ENCODE measurements at regions not wholly inside any gene's neighbourhood (a gene's known extent, or its start where the extent isn't known, plus 50 kb on each side); places are given as distances from the start of the nearest gene placed in this dataset.
A peak's percentile ranks its signal among the peaks of the same experiment; 100 is the strongest.
"Not testable (repeated sequence)": the region's sequence is repeated elsewhere in the genome, so short reads cannot be mapped to it uniquely, and the experiment has no call there.

DNA sequence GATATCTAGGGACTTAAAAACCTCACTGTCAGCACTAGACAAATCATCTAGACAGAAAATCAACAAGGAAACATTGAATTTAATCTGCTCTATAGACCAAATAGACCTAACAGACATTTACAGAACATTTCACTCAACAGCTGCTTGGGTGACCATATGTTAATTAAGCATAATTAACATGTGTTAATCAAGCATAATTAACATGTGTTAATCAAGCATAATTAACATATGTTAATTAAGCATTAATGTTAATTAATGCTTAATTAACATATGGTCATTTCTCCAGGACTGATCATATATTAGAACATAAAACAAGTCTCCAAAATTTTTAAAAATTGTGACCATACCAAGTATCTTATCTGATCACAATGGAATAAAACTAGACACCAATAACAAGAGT lies 137.3 kb upstream of the MME start:
- no peaks in the 10 kb centered on the region for H3K27me3 ChIP-seq (ENCODE audit: control insufficient read depth, insufficient read depth, low read length)
- H3K9me3 ChIP-seq (replicated peaks; ENCODE audit: low read length) = no peaks in the 10 kb centered on the region
- H3K4me3 ChIP-seq (ENCODE audit: low read length) = no peak overlapping the region
- no peaks in the 10 kb centered on the region for H3K4me1 ChIP-seq (ENCODE audit: control insufficient read depth, insufficient read depth, low read length)
- no peak overlapping the region for H3K9ac ChIP-seq (ENCODE audit: low read depth, low read length)
- H3K4me2 ChIP-seq (ENCODE audit: low read length) = no peak overlapping the region
- H3K36me3 ChIP-seq (ENCODE audit: insufficient read depth, low read length) = no peaks in the 10 kb centered on the region

DNA sequence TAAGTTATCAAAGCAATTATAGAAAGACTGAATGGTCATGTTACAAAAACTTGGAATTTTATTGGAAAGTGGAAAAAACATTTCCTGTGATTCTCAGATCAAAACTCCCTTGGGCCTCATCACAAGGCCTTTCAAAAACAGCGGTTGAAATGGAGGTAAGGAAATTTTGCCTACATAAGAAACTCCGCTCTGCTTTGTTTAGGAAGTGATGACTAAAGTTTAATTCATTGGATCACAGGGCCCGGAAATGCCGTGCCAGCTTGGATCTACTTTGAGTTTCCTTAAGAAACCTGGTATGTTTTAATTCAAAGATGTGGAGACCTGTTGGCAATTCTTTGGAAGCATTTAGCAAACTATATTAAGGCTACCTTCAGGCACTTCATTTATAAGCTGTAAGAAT lies 143.9 kb upstream of the MME start:
- no peak overlapping the region for H3K9ac ChIP-seq (ENCODE audit: low read depth, low read length)
- no peak overlapping the region for H3K4me2 ChIP-seq (ENCODE audit: low read length)
- no peaks in the 10 kb centered on the region for H3K9me3 ChIP-seq (replicated peaks; ENCODE audit: low read length)
- H3K4me1 ChIP-seq (ENCODE audit: control insufficient read depth, insufficient read depth, low read length) = peaks cover 11% of the 10 kb centered on the region
- H3K36me3 ChIP-seq (ENCODE audit: insufficient read depth, low read length) = no peaks in the 10 kb centered on the region
- no peak overlapping the region for H3K4me3 ChIP-seq (ENCODE audit: low read length)
- H3K27me3 ChIP-seq (ENCODE audit: control insufficient read depth, insufficient read depth, low read length) = no peaks in the 10 kb centered on the region

DNA sequence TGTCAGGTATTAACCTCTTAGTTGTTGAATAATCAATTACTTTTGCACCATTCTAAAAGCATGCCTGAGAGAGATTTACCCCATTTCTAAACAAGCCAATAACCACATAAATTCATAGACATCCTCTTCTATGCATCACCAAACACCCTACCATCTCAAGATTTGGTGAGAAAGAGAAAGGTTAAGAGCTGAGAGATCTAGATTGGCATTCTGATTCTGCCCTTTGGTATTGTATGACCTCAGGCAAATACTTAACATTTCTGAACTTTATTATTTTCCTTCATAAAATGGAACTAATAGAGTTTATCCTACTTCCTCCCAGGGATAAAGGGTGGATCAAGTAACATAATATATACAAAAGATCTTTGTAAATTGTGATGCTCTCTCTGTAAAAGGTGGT lies 146.5 kb upstream of the MME start:
- Histone ChIP-seq H3K4me1 (ENCODE audit: control insufficient read depth, insufficient read depth, low read length) (peaks cover 14% of the 10 kb centered on the region), H3K27me3 (ENCODE audit: control insufficient read depth, insufficient read depth, low read length) (no peaks in the 10 kb centered on the region), H3K9me3 (replicated peaks; ENCODE audit: low read length) (no peaks in the 10 kb centered on the region), H3K4me2 (ENCODE audit: low read length) (no peak overlapping the region), H3K9ac (ENCODE audit: low read depth, low read length) (no peak overlapping the region), H3K36me3 (ENCODE audit: insufficient read depth, low read length) (no peaks in the 10 kb centered on the region), H3K4me3 (ENCODE audit: low read length) (no peak overlapping the region)

DNA sequence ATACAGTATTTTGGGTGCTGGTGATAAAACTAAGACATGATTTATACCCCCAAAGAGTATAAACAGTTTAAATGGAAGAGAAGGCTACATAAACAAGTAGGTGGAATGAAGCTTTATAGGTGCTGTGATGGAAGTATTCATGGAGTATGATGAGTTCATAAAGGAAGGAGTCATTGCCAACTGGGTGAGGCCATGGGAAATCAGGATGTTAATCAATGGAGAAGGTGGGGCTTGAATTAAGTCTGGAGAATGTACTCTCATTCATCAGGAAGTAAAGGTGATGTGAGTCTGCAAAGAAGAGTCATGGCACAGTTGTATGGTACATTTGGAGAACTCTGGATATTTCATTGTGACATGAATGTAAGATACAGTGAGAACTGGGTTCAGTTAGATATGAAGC lies 147.5 kb upstream of the MME start:
- H3K27me3 ChIP-seq (ENCODE audit: control insufficient read depth, insufficient read depth, low read length) = no peaks in the 10 kb centered on the region
- no peaks in the 10 kb centered on the region for H3K9me3 ChIP-seq (replicated peaks; ENCODE audit: low read length)
- no peaks in the 10 kb centered on the region for H3K36me3 ChIP-seq (ENCODE audit: insufficient read depth, low read length)
- no peak overlapping the region for H3K9ac ChIP-seq (ENCODE audit: low read depth, low read length)
- no peak overlapping the region for H3K4me3 ChIP-seq (ENCODE audit: low read length)
- H3K4me1 ChIP-seq (ENCODE audit: control insufficient read depth, insufficient read depth, low read length) = peaks cover 14% of the 10 kb centered on the region
- no peak overlapping the region for H3K4me2 ChIP-seq (ENCODE audit: low read length)

DNA sequence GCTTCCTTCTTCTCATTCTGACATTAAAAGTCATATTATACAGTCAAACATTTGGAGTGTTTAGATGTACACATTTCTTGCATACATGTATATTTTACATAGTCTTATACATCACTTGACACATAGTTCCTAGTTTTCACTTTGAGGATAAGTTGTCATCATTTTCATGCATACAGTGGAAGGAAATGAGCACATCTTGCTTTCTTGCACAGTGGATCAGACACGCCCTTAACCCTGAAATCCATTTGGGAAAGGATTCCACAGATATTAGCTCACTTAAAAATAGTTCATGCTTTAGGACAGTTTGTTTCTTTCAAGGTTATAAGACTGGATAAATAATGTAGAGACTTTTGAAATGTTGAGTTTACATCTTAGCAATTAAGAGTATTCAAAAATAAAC lies 148.6 kb upstream of the MME start:
- no peaks in the 10 kb centered on the region for H3K27me3 ChIP-seq (ENCODE audit: control insufficient read depth, insufficient read depth, low read length)
- H3K9ac ChIP-seq (ENCODE audit: low read depth, low read length) = peak overlapping the region; percentile 50
- H3K4me1 ChIP-seq (ENCODE audit: control insufficient read depth, insufficient read depth, low read length) = peaks cover 14% of the 10 kb centered on the region
- no peaks in the 10 kb centered on the region for H3K9me3 ChIP-seq (replicated peaks; ENCODE audit: low read length)
- no peaks in the 10 kb centered on the region for H3K36me3 ChIP-seq (ENCODE audit: insufficient read depth, low read length)
- H3K4me3 ChIP-seq (ENCODE audit: low read length) = no peak overlapping the region
- H3K4me2 ChIP-seq (ENCODE audit: low read length) = peak overlapping the region; percentile 9

DNA sequence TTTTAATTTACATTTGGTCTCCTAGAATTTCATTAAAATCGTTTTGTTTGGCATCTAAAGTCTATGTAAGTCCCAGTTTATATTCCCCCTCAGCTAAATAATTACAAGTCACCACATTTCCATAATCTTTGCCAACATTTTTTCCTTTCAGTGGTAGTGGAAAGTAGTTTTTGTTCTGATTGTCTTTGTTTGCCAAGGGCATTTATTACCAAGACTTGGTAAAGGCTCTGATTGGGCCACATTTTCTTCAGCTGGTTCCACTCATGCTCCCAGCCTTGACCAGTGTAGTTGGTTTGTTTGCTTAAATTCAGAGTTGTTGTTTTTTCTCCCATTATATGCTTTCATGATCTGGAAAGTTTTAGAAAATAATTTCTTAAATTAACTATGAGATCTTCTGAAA lies 153.4 kb upstream of the MME start:
- Histone ChIP-seq H3K9ac (ENCODE audit: low read depth, low read length) (no peak overlapping the region), H3K4me1 (ENCODE audit: control insufficient read depth, insufficient read depth, low read length) (peaks cover 8% of the 10 kb centered on the region), H3K27me3 (ENCODE audit: control insufficient read depth, insufficient read depth, low read length) (no peaks in the 10 kb centered on the region), H3K4me3 (ENCODE audit: low read length) (no peak overlapping the region), H3K9me3 (replicated peaks; ENCODE audit: low read length) (no peaks in the 10 kb centered on the region), H3K36me3 (ENCODE audit: insufficient read depth, low read length) (no peaks in the 10 kb centered on the region), H3K4me2 (ENCODE audit: low read length) (no peak overlapping the region)

DNA sequence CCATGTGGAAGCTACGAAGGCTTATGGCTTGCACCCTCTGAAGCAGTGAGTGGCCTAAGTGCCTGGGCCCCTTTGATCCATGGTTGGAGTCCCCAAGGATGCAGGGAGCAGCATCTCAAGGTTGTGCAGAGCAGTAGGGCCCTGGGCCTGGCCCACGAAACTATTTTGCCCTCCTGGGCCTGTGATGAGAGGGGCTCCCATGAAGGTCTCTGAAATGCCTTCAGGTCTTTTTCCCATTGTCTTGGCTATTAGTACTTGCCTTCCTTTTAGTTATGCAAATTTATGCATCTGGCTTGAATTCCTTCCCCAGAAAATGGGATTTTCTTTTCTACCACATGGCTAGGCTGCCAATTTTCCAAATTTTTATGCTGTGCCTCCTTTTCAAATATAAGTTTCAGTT lies 158.8 kb upstream of the MME start:
- Histone ChIP-seq H3K27me3 (ENCODE audit: control insufficient read depth, insufficient read depth, low read length) (no peaks in the 10 kb centered on the region), H3K36me3 (ENCODE audit: insufficient read depth, low read length) (no peaks in the 10 kb centered on the region), H3K9me3 (replicated peaks; ENCODE audit: low read length) (peaks cover 3% of the 10 kb centered on the region), H3K4me2 (ENCODE audit: low read length) (no peak overlapping the region), H3K4me3 (ENCODE audit: low read length) (no peak overlapping the region), H3K4me1 (ENCODE audit: control insufficient read depth, insufficient read depth, low read length) (no peaks in the 10 kb centered on the region), H3K9ac (ENCODE audit: low read depth, low read length) (no peak overlapping the region)

DNA sequence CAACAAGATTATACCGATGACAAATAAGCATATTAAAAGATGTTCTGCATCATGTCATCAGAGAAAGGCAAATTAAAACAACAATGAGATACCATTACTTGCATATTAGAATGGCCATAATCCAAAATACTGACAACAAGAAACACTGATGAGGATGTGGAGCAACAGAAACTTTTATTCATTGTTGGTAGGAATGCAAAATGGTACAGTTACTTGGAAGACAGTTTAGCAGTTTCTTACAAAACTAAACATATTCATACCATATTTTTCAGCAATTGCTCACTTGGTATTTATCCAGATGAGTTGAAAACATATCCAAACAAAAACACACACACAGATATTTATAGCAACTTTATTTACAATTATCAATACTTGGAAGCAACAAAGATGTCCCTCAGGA lies 160.9 kb upstream of the MME start:
- peaks cover 3% of the 10 kb centered on the region for H3K9me3 ChIP-seq (replicated peaks; ENCODE audit: low read length)
- no peaks in the 10 kb centered on the region for H3K27me3 ChIP-seq (ENCODE audit: control insufficient read depth, insufficient read depth, low read length)
- no peaks in the 10 kb centered on the region for H3K36me3 ChIP-seq (ENCODE audit: insufficient read depth, low read length)
- H3K4me2 ChIP-seq (ENCODE audit: low read length) = no peak overlapping the region
- H3K4me3 ChIP-seq (ENCODE audit: low read length) = no peak overlapping the region
- H3K4me1 ChIP-seq (ENCODE audit: control insufficient read depth, insufficient read depth, low read length) = no peaks in the 10 kb centered on the region
- no peak overlapping the region for H3K9ac ChIP-seq (ENCODE audit: low read depth, low read length)

DNA sequence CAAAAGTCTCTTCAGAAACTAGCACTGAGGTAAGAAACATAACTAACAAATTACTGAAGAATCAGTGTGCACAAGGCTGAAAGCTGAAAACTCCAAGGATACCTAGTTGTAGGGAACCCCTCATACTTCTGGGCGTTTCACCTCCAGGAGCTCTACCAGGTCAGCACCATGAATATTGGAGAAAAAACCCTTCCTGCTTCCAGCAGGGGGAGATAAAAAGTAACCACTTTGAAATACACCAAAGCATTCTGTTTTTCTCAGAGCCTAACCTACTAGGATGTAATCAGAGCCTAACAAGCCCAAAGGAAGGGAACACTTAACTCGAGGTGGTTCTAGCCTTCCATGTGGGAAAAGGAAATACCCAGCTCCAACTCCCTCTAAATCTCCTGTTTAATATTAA lies 175.8 kb upstream of the MME start:
- no peak overlapping the region for H3K4me2 ChIP-seq (ENCODE audit: low read length)
- H3K4me3 ChIP-seq (ENCODE audit: low read length) = no peak overlapping the region
- H3K27me3 ChIP-seq (ENCODE audit: control insufficient read depth, insufficient read depth, low read length) = no peaks in the 10 kb centered on the region
- no peaks in the 10 kb centered on the region for H3K36me3 ChIP-seq (ENCODE audit: insufficient read depth, low read length)
- no peaks in the 10 kb centered on the region for H3K9me3 ChIP-seq (replicated peaks; ENCODE audit: low read length)
- H3K9ac ChIP-seq (ENCODE audit: low read depth, low read length) = no peak overlapping the region
- H3K4me1 ChIP-seq (ENCODE audit: control insufficient read depth, insufficient read depth, low read length) = no peaks in the 10 kb centered on the region

DNA sequence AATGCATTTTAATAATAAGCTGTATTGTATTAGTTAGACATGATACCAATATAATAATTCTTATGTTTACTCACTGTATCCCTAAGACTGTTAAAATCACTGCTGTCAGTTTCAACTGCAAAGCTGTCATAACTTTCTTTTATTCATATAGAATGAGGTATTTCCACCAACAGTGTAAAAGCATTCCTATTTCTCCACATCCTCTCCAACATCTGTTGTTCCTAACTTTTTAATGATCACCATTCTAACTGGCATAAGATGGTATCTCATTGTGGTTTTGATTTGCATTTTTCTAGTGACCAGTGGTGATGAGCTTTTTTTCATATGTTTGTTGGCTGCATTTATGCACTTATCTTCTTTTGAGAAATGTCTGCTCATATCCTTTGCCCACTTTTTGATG lies 177.6 kb upstream of the MME start:
- not testable (repeated sequence) for H3K9ac ChIP-seq (ENCODE audit: low read depth, low read length); H3K4me1 ChIP-seq (ENCODE audit: control insufficient read depth, insufficient read depth, low read length); H3K4me2 ChIP-seq (ENCODE audit: low read length); H3K36me3 ChIP-seq (ENCODE audit: insufficient read depth, low read length); H3K9me3 ChIP-seq (replicated peaks; ENCODE audit: low read length); H3K27me3 ChIP-seq (ENCODE audit: control insufficient read depth, insufficient read depth, low read length); H3K4me3 ChIP-seq (ENCODE audit: low read length)

DNA sequence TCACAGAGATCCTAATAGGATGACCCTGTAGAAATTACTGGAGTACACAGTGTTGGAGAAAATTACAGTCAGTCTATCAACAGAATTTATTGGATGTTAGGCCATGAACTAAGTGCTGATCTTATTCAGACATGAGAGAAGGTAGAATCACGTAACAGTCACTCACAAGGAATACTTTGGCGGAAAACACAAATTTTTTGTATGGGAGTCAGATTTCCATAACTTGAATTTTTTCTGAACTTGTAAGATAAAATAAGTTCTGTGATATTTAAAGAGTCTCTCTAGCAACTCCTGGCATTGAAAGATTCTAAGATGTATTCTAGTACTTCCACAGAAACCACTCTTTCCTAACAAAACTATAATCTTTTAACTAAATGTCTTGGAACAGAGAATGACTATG lies 178.8 kb upstream of the MME start:
- no peak overlapping the region for H3K9ac ChIP-seq (ENCODE audit: low read depth, low read length)
- no peaks in the 10 kb centered on the region for H3K36me3 ChIP-seq (ENCODE audit: insufficient read depth, low read length)
- no peak overlapping the region for H3K4me2 ChIP-seq (ENCODE audit: low read length)
- H3K9me3 ChIP-seq (replicated peaks; ENCODE audit: low read length) = no peaks in the 10 kb centered on the region
- no peaks in the 10 kb centered on the region for H3K4me1 ChIP-seq (ENCODE audit: control insufficient read depth, insufficient read depth, low read length)
- H3K27me3 ChIP-seq (ENCODE audit: control insufficient read depth, insufficient read depth, low read length) = no peaks in the 10 kb centered on the region
- H3K4me3 ChIP-seq (ENCODE audit: low read length) = no peak overlapping the region

DNA sequence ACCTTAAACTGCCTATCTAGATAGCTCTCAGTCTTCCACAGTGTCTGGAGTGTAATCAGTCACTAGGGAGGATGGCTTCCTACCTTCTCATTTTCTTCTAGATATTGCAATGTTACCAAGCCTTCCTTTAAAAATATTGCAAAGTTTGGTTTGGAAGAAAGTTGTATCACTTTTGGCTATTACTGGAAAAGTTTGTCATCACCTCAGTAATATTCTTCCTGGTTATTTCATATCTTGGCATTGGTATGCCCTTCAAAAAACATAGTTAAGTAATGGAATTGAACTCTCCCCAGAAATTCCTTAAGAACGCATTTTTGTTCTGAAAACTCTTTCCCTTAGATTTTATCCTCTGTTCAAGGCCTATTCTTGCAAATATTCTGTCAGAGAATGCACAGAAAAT lies 179.3 kb upstream of the MME start:
- Histone ChIP-seq H3K4me1 (ENCODE audit: control insufficient read depth, insufficient read depth, low read length) (no peaks in the 10 kb centered on the region), H3K27me3 (ENCODE audit: control insufficient read depth, insufficient read depth, low read length) (no peaks in the 10 kb centered on the region), H3K36me3 (ENCODE audit: insufficient read depth, low read length) (no peaks in the 10 kb centered on the region), H3K9me3 (replicated peaks; ENCODE audit: low read length) (no peaks in the 10 kb centered on the region), H3K4me2 (ENCODE audit: low read length) (no peak overlapping the region), H3K4me3 (ENCODE audit: low read length) (no peak overlapping the region), H3K9ac (ENCODE audit: low read depth, low read length) (no peak overlapping the region)

DNA sequence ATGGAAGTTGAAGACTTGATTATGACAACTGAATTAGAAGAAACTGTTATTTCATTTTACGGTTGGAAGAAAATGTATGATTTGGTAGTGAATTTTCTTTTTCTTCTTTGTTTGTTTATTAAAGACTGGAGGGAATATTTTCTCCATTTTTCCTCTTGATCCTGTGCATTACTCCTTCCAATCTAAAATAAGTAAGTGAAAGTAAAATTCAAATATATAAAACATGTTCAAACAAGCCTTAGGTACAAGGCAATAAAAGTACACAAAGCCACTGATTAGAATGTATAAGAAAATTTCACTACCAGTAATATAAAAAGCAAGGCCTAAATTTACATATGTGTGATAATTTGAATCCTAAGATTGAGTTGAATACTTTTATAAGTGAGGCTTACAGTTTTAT lies 181.2 kb upstream of the MME start:
- Histone ChIP-seq H3K9me3 (replicated peaks; ENCODE audit: low read length) (no peaks in the 10 kb centered on the region), H3K4me3 (ENCODE audit: low read length) (no peak overlapping the region), H3K36me3 (ENCODE audit: insufficient read depth, low read length) (no peaks in the 10 kb centered on the region), H3K4me2 (ENCODE audit: low read length) (no peak overlapping the region), H3K9ac (ENCODE audit: low read depth, low read length) (no peak overlapping the region), H3K27me3 (ENCODE audit: control insufficient read depth, insufficient read depth, low read length) (no peaks in the 10 kb centered on the region), H3K4me1 (ENCODE audit: control insufficient read depth, insufficient read depth, low read length) (no peaks in the 10 kb centered on the region)
